PC-9 (cell line): ENCODE measurements at regions not wholly inside any gene's neighbourhood (a gene's known extent, or its start where the extent isn't known, plus 50 kb on each side); places are given as distances from the start of the nearest gene placed in this dataset.

Experiments used
- BruUV-seq: library from RNA; stranded (reverse); fragments of 400-500 nt; replicated peaks from 2 replicates; lab custom pipeline; 2021; lab: Mats Ljungman, UMichigan
- CTCF ChIA-PET: fragments of 300-600 bp; sonication (Branson Sonifier 250); formaldehyde crosslinking; loops from one replicate; lab custom pipeline; 2022; ENCODE audit warnings: antibody characterized with exemption; lab: Charles Lee
- POLR2A ChIA-PET: fragments of 300-600 bp; sonication (Branson Sonifier 250); formaldehyde crosslinking; loops from one replicate; lab custom pipeline; 2022; ENCODE audit warnings: antibody characterized with exemption; ENCODE audit not compliant: unreplicated experiment; lab: Charles Lee
- DNase-seq, 2 experiments: peaks; one replicate each; pipeline versions ENCODE4 v3.0.0 to v3.0.0-alpha.2; 2015 to 2022; ENCODE audit warnings: mixed read lengths in 1 of 2
- H2AFZ ChIP-seq: fragments of 200-600 bp; sonication (generic); 2 replicates; pipeline ENCODE4 v1.8.1; 2017; ENCODE audit warnings: antibody characterized with exemption
- H3F3A ChIP-seq: fragments of 200-600 bp; sonication (generic); 2 replicates; pipeline ENCODE4 v1.8.1; 2017; ENCODE audit warnings: antibody characterized with exemption, mild to moderate bottlenecking, low read depth; ENCODE audit not compliant: insufficient read depth
- H3K27ac ChIP-seq: fragments of 200-600 bp; sonication (generic); 2 replicates; pipeline ENCODE4 v1.6.1; 2016; ENCODE audit warnings: mixed run types
- H3K27me3 ChIP-seq: fragments of 200-600 bp; sonication (generic); 2 replicates; pipeline ENCODE4 v1.6.1; 2016; ENCODE audit warnings: low read depth, mixed run types; ENCODE audit not compliant: insufficient read depth
- H3K36me3 ChIP-seq: fragments of 200-600 bp; sonication (generic); 2 replicates; pipeline ENCODE4 v1.6.1; 2016; ENCODE audit warnings: low read depth, mixed run types
- H3K4me1 ChIP-seq: fragments of 200-600 bp; sonication (generic); replicated peaks from 2 replicates; pipeline ENCODE4 v1.6.1; 2016; ENCODE audit warnings: mixed run types; ENCODE audit not compliant: insufficient read depth
- H3K4me2 ChIP-seq: fragments of 200-600 bp; sonication (generic); 2 replicates; pipeline ENCODE4 v1.6.1; 2017; ENCODE audit warnings: mixed run types
- H3K4me3 ChIP-seq: fragments of 200-600 bp; sonication (generic); 2 replicates; pipeline ENCODE4 v1.6.1; 2016; ENCODE audit warnings: mixed run types
- H3K79me2 ChIP-seq: fragments of 200-600 bp; sonication (generic); 2 replicates; pipeline ENCODE4 v1.6.1; 2017; ENCODE audit warnings: low read depth, mixed run types
- H3K9me2 ChIP-seq: fragments of 200-600 bp; sonication (generic); 2 replicates; pipeline ENCODE4 v1.8.1; 2017; ENCODE audit warnings: mild to moderate bottlenecking; ENCODE audit not compliant: insufficient read depth
- H3K9me3 ChIP-seq: fragments of 200-600 bp; sonication (generic); 2 replicates; pipeline ENCODE4 v1.8.1; 2016; ENCODE audit warnings: low read depth; ENCODE audit not compliant: insufficient read depth
- H4K20me1 ChIP-seq: fragments of 200-600 bp; sonication (generic); 2 replicates; pipeline ENCODE4 v1.8.1; 2017; ENCODE audit not compliant: insufficient read depth
- EZH2 ChIP-seq: fragments of 200-600 bp; sonication (generic); IDR thresholded peaks from 2 replicates; pipeline ENCODE4 v1.8.0; 2017; ENCODE audit warnings: antibody characterized with exemption, low read depth
- intact Hi-C: fragments of 100-400 bp; cut with micrococcal nuclease; formaldehyde crosslinking; loops from one replicate; pipeline ENCODE4 v1.10.0; 2022; ENCODE audit not compliant: unreplicated experiment
- TF ChIP-seq, protein P1 (sequence below): fragments of 200-600 bp; sonication (generic); conservative IDR thresholded peaks from 2 replicates; pipeline ENCODE4 v1.6.1; 2017; ENCODE audit warnings: mixed run types, antibody characterized with exemption, mild to moderate bottlenecking, moderate library complexity

DNA sequence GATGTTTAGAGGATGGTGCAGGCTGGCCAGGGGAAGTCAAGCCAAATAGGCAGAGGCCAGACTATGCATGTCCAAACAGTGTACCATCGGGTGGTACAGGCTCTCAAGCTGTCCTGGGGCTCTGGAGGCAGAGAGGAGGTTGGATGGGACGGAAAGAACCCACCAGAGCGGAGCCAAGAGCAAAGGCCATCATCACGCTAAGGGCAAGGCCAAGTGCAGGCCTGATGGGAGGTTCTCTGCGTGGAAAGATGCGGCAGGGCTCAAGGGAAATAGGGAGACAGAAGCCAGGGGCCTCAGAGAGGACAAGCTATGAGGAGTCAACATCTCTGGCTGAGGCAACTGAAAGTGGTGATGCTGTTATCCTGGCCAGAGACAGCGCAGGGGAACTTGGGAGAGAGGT lies 102.7 kb downstream of the ASB7 start:
- peaks cover 13% of the 10 kb centered on the region; the same call in 1 of the 2 replicates for H3K9me3 ChIP-seq
- no peaks in the 10 kb centered on the region for H3K9me2 ChIP-seq
- ChIA-PET CTCF (no interaction called here), POLR2A (no interaction called here)
- peak overlapping the region; percentile 4; the same call in 1 of the 2 replicates for H3K4me2 ChIP-seq
- DNase-seq = no peak
- H3K27ac ChIP-seq = peak overlapping the region; percentile 81
- no peaks in the 10 kb centered on the region for H3K79me2 ChIP-seq
- 0 out of 2 replicates have a peak overlapping the region, but pooled peaks have one; percentile 20 for H2AFZ ChIP-seq
- intact Hi-C loops = no loop called here
- no peaks in the 10 kb centered on the region for H3K36me3 ChIP-seq
- no peaks in the 10 kb centered on the region for H3K27me3 ChIP-seq
- no peak overlapping the region for H3K4me3 ChIP-seq
- no TSS peak for BruUV-seq
- peaks cover 42% of the 10 kb centered on the region for H3K4me1 ChIP-seq
- peaks cover 39% of the 10 kb centered on the region for H3F3A ChIP-seq
- TF ChIP-seq, protein P1, sequence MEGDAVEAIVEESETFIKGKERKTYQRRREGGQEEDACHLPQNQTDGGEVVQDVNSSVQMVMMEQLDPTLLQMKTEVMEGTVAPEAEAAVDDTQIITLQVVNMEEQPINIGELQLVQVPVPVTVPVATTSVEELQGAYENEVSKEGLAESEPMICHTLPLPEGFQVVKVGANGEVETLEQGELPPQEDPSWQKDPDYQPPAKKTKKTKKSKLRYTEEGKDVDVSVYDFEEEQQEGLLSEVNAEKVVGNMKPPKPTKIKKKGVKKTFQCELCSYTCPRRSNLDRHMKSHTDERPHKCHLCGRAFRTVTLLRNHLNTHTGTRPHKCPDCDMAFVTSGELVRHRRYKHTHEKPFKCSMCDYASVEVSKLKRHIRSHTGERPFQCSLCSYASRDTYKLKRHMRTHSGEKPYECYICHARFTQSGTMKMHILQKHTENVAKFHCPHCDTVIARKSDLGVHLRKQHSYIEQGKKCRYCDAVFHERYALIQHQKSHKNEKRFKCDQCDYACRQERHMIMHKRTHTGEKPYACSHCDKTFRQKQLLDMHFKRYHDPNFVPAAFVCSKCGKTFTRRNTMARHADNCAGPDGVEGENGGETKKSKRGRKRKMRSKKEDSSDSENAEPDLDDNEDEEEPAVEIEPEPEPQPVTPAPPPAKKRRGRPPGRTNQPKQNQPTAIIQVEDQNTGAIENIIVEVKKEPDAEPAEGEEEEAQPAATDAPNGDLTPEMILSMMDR = no peak
- no peak for TF ChIP-seq EZH2
- no peaks in the 10 kb centered on the region for H4K20me1 ChIP-seq

DNA sequence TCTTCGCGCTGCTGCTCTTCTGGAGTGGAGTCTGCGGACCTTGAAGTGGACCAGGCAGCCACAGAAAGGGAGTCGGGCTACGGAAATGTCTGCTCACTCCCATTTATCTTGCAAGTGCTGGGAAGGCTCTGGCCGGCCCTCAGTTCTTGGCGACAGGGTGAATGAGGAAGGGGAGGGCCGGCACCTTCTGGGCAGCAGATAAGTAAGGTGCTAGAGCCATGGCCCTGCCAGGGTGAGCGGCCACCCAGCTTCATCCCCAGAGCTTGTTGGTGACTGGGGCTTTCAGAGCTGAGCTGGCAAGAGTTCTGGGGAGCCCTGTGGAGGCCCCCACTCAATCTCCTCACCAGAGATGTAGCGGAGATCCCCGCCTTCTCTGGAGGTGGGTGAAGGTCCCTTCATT lies 103.5 kb downstream of the ASB7 start:
- Histone ChIP-seq H3K27me3 (no peaks in the 10 kb centered on the region), H3K9me3 (peaks cover 13% of the 10 kb centered on the region; the same call in 1 of the 2 replicates), H2AFZ (no peak overlapping the region), H3K9me2 (no peaks in the 10 kb centered on the region), H3K27ac (no peak overlapping the region), H3K4me3 (no peak overlapping the region), H3K79me2 (no peaks in the 10 kb centered on the region), H3F3A (peaks cover 39% of the 10 kb centered on the region), H3K4me1 (peaks cover 47% of the 10 kb centered on the region), H4K20me1 (no peaks in the 10 kb centered on the region), H3K36me3 (no peaks in the 10 kb centered on the region), H3K4me2 (no peak overlapping the region)
- no peak for TF ChIP-seq EZH2
- TF ChIP-seq, protein P1 = no peak
- BruUV-seq = no TSS peak
- ChIA-PET CTCF (no interaction called here), POLR2A (no interaction called here)
- intact Hi-C loops = loop anchor here (2.0 kb wide), 1 partner anchor 77 kb away; no protein-coding TSS in a partner anchor
- no peak for DNase-seq

DNA sequence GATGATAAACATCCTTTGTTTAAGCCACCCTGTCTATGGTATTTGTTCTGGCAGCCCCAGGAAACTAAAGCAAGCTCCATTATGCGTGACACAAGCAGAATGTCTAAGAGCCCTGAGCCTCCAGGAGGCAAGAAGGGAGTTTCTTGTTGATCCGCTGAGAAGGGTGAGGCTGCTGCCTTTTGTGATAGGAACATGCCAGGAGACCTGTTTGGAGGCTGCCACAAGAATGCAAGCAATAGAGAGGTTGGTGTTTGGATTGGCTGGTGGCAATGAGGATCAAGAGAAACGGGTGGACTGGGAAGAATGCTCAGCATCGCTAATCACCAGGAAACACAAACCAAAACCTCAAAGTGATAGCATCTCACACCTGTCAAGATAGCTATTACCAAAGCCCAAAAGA lies 104.8 kb downstream of the ASB7 start:
- DNase-seq = peak; percentile 80 to 94
- Histone ChIP-seq H3F3A (peaks cover 50% of the 10 kb centered on the region), H3K27me3 (no peaks in the 10 kb centered on the region), H2AFZ (no peak overlapping the region), H3K4me2 (peak overlapping the region; percentile 28; the same call in 1 of the 2 replicates), H3K9me2 (no peaks in the 10 kb centered on the region), H4K20me1 (no peaks in the 10 kb centered on the region), H3K4me1 (peaks cover 60% of the 10 kb centered on the region), H3K27ac (peak overlapping the region; percentile 63), H3K36me3 (no peaks in the 10 kb centered on the region), H3K9me3 (peaks cover 13% of the 10 kb centered on the region; the same call in 1 of the 2 replicates), H3K79me2 (no peaks in the 10 kb centered on the region), H3K4me3 (no peak overlapping the region)
- intact Hi-C loops = loop anchor here (1.0 to 2.0 kb wide), 2 partner anchors 15 to 78 kb away; no protein-coding TSS in a partner anchor
- ChIA-PET POLR2A (interaction anchor here (0.6 to 1.3 kb wide), 6 partner anchors 14 to 162 kb away, joined by 3 to 27 read pairs (median 4); no protein-coding TSS in a partner anchor), CTCF (no interaction called here)
- TF ChIP-seq, protein P1 = no peak
- no peak for TF ChIP-seq EZH2
- BruUV-seq = no TSS peak
